ENCODE measurements at regions not wholly inside any gene's neighbourhood (a gene's known extent, or its start where the extent isn't known, plus 50 kb on each side); places are given as distances from the start of the nearest gene placed in this dataset.

DNA sequence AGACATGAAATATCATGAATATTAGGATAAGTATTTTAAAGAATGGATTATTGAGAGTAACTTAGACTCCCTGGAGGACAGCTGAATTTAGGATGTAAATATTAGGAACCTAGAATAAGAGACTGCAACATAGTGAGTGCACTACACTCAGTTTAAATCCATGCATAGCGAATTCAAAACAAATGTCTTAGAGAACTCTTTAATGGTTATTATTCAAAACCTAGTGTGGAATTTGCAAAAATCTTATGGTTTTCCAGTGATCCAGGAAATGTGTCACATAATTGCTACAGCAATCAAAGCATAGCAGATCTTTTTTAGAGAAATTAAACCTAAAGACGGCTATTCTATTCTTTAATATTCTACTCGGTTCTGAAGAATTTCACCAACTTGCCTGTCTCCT lies 239.0 kb downstream of the TMX3 start:
- no peak for DNase-seq (ENCODE audit: low read depth, low spot score)
- no peak overlapping the region for H3K4me3 ChIP-seq (ENCODE audit: low read length)

DNA sequence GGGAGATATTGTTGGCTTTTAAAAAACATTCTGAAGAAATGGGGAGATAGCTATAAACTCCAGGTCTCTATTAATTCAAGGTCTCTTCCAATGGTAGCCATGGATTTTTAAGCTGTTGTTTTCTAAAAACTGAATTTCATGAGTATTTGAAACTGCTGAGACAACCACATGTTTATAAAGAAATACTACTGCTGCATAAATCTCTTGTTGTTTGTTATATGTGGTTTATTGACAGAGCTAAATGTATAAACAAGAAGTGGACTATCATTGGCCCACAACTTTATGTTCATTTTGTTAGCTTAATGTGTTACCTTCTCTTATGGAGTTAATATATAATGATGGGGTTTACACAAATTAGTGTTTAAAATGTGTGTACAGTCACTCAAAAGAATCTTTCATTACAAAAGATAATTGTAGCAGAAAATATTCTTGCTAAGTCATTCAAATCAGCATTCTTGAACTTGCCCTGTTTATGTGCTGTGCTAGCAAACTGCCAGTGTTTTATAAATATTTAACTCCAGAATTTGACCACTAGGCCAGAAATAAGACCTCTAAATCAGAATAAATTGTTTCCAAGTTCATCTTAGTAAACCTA lies 242.1 kb downstream of the TMX3 start:
- H3K4me3 ChIP-seq (ENCODE audit: low read length) = no peak overlapping the region
- DNase-seq (ENCODE audit: low read depth, low spot score) = no peak

DNA sequence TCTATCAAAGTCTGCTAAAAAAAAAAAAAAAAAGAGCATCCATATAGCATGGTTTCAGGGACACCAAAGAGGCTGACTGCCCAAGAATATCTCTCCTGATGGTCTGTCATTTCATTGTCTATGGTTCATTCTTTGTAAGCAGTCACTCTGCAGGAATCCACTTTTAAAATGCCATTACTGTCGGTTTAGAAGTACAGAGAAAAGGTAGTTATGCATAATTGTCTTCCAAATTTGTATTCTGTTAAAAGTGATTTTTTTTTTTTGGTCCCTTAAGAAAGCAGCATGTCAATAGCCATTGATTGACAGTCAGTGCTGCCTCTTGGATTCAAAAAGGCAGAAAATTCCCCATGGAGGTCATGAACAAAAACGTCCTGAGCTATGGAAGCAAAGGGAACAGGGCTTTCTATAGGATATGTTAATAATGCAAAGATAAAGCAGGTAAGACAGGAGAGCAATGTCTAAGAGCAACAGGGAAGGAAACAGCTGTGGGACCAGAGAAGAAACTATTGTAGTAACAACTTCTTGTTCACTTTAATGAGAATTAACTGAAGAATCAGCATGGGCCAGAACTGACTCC lies 245.8 kb downstream of the TMX3 start:
- H3K4me3 ChIP-seq (ENCODE audit: low read length) = no peak overlapping the region
- DNase-seq (ENCODE audit: low read depth, low spot score) = no peak

DNA sequence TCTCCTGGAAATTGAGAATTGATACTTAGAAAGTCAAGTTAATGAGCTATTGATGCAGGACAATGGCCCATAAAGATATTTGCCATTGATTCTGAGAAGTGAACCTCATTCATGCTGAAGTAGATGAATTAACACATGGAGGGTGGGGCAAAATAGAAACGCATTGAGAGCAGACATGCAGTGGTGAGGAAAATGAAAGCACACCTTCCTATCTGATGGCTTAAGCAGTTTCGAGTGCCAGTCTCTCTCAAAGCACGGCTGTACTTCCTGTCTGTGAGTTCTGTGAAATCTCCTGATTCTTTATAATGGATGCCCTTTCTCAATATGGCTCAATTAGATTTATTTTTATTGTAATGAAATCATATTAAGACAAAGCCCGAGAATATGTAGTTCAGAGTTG lies 247.0 kb downstream of the TMX3 start:
- DNase-seq (ENCODE audit: low read depth, low spot score) = no peak
- H3K4me3 ChIP-seq (ENCODE audit: low read length) = no peak overlapping the region

DNA sequence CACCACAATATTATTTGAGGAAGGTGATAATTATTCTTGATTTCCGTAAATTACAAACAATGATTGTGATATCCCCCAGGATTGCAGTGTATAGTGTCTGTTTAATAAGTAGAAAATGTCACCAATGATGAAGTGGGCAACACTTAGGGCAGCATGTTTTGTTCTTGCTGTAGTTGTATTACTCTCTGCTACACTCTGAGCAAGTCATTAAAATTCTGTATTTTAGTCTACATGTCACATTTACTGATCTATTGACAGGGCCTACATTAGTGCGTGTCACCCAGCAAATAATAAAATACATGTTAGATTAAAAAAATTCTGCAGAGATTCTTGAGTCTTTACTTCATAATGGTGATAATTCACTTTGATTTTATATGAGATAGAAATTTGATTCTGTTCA lies 247.6 kb downstream of the TMX3 start:
- DNase-seq (ENCODE audit: low read depth, low spot score) = no peak
- H3K4me3 ChIP-seq (ENCODE audit: low read length) = no peak overlapping the region

DNA sequence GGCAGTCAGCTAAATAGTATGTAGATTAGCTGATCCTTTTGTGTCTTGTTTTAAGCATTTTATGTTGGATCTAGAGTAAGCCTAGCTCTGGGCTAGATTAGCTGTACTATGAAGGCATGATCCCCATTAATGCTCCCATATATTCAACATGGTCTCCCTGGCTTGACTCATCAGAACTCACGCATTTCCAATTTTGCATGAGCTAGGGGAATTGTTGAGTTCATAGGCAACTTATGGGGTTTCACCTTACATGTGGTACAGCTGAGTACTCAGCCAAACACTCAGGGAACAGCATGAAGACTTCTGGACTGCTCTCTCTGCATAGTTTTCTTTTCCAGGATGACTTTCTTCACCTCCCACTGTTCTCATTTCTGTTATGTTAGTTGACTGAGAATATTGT lies 248.2 kb downstream of the TMX3 start:
- no peak for DNase-seq (ENCODE audit: low read depth, low spot score)
- H3K4me3 ChIP-seq (ENCODE audit: low read length) = no peak overlapping the region

DNA sequence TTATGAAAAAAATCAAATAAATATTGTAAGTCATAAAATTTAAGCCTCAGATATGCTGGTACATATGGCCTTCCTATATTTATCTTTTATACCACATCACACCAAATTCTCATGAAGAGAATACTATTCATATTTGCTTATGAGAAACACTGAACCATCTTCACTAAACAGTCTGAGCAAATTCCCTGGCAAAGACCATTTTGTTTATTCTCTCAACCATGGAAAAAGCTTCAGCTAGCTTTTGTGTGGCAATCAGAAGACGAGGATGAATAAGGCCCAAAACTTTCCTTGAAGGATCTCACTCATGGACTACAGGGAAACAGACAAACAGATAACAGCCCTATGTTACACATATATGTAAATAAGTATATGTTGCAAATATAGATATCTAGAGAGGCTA lies 252.1 kb downstream of the TMX3 start:
- H3K4me3 ChIP-seq (ENCODE audit: low read length) = no peak overlapping the region
- no peak for DNase-seq (ENCODE audit: low read depth, low spot score)

DNA sequence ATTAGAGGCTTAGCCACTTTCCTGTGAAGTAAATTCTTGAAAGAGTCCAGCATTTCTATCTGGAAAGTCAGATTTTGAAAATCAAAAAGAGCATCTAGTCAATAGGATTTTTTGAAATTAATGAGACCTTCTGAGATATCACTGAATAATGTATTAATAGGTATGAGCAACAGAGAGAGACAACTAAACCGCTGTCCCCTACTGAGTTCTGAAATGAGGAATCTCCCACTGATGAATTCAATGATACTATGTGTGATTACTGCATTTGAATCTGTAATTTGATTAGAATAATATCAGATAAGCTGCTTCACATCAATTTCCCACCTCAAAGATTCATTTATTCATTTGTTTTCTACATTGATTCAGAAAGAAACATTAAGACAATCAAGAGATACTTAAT lies 252.8 kb downstream of the TMX3 start:
- no peak for DNase-seq (ENCODE audit: low read depth, low spot score)
- no peak overlapping the region for H3K4me3 ChIP-seq (ENCODE audit: low read length)

DNA sequence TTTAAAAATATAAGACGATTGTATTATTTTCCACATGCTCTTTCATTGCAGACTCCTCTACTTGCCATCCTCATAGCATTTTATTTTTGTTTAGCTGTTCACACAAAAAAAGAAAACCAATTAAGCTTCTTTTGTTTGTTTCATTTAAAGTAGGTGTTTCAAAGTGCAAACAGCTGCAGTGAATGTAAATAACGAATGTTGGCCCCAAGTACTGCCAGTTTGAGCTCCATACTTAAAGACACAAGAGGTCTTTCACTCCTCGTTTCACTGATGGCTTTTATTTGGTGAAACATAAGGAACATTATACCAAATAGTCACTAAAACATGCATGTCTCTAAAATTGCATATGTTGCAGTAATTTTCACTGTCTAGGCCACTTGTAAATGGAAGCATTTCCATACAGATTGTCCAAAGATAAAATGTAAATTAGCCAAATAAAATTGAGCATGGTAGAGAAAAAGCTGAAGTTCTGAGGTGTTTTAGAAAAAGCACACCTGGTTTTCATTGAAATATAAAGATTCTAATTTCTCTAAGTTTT lies 253.4 kb downstream of the TMX3 start:
- no peak overlapping the region for H3K4me3 ChIP-seq (ENCODE audit: low read length)
- DNase-seq (ENCODE audit: low read depth, low spot score) = no peak

DNA sequence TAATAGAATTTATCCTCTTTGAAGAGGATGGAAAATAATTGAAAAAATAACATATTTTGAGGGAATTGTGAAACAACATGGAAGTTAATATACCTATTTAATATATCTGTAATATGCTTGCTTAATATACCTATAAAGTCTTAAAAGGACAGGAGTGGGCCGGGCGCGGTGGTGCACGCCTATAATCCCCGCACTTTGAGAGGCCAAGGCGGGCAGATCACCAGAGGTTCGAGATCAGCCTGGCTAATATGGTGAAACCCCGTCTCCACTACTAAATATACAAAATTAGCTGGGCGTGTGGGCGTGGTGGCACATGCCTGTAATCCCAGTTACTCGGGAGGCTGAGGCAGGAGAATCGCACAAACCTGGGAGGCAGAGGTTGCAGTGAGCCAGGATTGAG lies 254.9 kb downstream of the TMX3 start:
- H3K4me3 ChIP-seq (ENCODE audit: low read length) = no peak overlapping the region
- no peak for DNase-seq (ENCODE audit: low read depth, low spot score)

DNA sequence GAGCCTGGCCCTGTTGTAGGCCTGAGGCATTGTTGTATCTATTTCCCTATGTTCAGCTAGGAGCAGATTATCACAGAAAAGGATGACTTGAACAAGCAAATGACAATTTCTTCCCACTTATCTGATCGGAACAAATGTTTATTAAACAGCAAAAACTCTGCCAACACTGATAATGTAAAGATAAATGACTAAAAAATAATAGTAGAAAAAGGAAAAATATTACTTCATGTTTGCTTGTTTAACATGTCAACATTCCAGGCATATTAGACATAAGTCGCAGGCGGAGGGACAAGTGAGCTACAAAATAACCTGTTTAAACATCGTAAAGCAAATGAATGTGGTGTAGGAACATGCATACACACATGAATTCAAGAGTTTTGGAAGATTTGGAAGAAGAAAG lies 257.9 kb downstream of the TMX3 start:
- no peak for DNase-seq (ENCODE audit: low read depth, low spot score)
- H3K4me3 ChIP-seq (ENCODE audit: low read length) = no peak overlapping the region

DNA sequence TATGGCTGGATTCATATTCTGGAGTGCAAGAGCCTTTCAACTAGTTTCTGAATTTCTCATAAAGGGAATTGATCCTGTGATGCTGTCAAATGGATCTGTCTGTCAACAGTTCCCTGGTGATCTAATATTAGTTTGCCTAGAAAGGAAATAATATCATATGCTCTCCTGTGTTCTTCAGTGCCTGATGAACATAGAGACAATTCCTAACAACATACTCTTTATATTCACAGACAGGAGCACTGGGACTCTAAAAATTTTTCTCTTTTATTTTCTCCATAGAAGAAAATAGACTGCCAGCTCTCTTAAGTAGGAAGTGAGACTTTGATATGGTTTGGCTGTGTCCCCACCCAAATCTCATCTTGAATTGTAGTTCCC lies 259.7 kb downstream of the TMX3 start:
- no peak overlapping the region for H3K4me3 ChIP-seq (ENCODE audit: low read length)
- no peak for DNase-seq (ENCODE audit: low read depth, low spot score)

DNA sequence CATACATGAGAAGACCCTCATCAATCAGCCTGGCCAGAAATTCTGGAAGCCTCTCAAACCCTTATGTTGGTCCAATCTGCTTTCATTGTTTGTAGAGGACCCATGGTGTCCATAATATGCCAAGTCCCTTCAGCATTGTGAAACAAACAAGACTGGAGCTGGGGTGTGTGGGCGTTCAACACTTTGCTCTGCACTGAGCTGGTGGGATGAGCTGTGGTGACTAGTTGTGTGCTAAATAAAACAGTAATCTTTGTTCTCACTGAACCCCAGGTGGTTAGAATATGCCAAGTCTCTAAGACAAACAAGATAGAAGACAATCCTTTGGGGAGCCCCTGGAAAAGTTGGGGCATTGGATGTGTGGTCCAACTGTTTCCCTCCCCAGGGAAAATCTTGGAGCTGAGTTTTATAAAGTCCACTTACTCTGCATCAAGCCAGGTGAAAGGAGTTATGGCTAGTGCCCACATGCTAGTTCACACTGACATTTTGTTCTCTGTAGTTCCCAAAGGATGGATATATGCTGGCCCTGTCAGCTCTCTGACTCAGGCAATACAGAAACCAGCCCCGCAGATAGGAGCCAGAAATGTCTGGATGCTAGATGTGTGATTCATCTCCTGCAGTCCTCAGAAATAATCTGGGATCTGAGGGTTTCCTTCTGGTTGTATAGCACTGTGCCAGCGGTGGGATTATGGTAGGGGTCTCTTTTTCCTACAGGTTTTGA lies 260.2 kb downstream of the TMX3 start:
- no peak for DNase-seq (ENCODE audit: low read depth, low spot score)

DNA sequence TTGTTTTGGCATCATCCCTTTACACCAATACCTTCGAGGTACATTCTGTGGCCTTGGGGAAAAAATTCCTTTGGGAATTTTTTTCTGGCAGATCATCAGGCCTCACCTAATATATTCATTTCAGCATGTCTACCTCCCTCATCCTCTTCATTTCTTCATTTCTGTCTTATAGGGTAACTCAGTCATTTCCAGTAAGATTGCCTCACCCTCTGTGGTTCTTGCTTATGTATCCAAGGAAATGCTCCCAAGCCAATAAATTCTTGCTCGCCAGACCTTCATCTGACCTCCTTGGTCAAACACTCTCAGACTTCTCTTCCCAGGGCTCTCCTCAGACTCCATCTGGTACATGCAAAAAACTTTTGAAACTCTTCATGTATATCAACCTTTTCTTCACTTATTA lies 265.6 kb downstream of the TMX3 start:
- DNase-seq (ENCODE audit: low read depth, low spot score) = no peak
- no peak overlapping the region for H3K4me3 ChIP-seq (ENCODE audit: low read length)

More for the DNA sequence above, 260.2 kb downstream of the TMX3 start:
- H3K4me3 ChIP-seq (ENCODE audit: low read length) = no peak overlapping the region

DNA sequence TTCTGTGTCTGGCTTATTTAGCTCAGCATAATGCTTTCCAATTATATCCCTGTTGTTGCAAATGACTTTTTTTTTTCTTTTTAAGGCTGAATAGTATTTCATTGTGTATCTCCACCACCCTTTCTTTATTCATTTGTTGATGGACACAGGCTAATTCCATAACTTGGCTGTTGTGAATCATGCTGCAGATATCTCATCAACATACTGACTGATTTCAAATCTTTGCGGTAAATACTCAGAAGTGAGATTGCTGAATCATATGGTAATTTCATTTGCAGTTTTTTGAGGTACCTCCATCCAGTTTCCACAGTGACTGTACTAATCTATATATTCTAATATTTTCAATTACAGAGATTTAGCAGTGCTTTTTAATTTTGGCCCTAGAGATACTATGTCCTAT lies 266.2 kb downstream of the TMX3 start:
- no peak for DNase-seq (ENCODE audit: low read depth, low spot score)

DNA sequence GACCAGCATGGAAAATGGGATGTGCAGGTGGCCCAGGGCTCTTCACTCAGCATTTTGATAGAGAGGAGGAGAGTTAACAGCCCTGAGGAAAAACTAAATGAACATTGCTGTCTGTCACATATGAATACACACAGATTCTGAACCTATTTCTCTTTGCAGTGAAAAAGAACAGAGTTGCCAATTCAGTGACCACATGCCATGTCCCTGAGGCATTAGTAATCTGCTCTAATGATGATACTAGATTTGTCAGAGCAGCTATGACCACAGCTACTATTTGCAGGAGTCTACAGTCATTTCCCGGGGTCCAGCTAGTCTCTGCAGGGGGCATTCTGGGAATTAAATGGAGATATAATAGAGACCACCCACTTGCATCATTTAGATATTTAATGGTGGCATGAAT lies 267.6 kb downstream of the TMX3 start:
- no peak for DNase-seq (ENCODE audit: low read depth, low spot score)

More for the DNA sequence above, 266.2 kb downstream of the TMX3 start:
- H3K4me3 ChIP-seq (ENCODE audit: low read length) = no peak overlapping the region

DNA sequence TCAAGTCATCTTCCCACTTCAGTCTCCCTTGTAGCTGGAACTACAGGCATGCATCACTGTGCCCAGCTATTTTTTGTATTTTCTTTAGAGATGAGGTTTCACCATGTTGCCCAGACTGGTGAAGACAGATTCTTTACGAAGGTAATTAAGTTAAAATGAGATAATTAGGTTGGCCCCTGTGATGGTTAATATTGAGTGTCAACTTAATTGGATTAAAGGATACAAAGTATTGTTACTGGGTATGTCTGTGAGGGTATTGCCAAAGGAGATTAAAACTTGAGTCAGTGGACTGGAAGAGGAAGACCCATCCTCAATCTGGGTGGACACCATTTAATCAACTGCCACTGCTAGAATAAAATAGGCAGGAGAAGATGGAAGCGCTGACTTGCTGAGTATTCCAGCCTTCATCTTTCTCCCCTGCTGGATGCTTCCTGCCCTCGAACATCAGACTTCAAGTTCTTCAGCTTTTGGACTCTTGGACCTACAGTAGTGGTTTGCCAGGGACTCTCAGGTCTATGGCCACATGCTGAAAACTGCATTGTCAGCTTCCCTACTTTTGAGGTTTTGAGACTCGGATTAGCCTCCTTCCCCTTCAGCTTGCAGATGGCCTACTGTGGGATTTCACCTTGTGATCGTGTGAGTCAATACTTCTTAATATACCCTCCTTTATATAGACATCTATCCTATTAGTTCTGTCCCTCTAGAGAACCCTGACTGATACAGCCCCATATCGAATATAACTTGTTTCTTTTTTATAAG lies 269.1 kb downstream of the TMX3 start:
- DNase-seq (ENCODE audit: low read depth, low spot score) = no peak
- H3K4me3 ChIP-seq (ENCODE audit: low read length) = no peak overlapping the region

More for the DNA sequence above, 267.6 kb downstream of the TMX3 start:
- H3K4me3 ChIP-seq (ENCODE audit: low read length) = no peak overlapping the region

DNA sequence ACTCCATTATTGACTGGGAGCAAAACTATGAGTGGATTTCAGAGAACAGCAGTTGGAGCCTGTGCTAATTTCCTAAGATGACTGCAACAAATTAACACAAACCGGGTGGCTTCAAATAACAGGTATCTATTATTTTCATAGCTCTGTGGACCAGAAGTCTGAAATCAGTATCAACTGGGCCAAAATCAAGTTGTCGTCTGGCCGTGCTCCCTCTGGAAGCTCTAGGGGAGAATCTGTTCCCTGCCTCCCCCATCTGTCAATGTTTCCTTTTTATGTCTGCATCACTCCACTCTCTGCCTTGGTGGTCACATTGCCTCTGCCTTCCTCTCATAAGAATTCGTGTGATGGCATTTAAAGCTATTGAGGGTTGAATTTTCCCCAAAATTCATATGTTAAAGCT lies 269.8 kb downstream of the TMX3 start:
- H3K4me3 ChIP-seq (ENCODE audit: low read length) = no peak overlapping the region
- no peak for DNase-seq (ENCODE audit: low read depth, low spot score)

DNA sequence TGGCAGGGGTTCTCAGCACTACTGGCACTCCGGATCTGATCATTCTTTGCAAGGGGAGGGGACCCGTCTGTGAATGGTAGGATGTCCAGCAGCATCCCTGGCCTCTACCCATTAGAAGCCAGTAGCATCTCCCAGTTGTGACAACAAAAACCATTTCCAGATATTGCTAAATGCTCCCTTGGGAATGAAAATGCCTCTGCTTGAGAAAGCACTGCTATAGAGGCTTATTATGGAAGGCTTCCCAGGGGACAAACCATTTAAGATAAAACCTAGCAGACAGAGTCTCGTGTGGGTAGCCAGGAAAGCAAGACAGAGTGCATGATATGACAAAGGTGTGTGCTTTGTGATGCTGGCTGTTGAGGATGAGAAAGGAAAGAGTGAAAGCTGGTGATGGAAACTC lies 273.7 kb downstream of the TMX3 start:
- no peak for DNase-seq (ENCODE audit: low read depth, low spot score)
- H3K4me3 ChIP-seq (ENCODE audit: low read length) = no peak overlapping the region

DNA sequence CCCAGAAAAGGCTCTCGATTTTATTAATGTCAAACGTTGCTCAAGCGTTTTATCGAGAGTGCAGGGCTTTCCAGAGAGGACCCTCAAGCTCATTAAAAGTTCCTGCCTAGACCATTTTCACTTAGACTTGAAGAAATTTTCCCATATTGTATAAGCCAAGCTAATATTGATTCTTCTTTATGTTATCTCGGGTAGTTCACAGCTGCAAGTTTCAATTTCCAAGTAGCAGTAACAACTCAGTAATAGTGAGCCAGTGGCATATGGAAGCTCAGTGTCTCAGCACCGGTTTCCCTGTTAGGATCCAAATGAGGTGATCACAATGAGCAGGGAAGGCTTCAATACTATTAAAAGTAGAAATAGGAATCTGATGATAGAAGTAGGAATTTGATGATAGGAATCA lies 274.5 kb downstream of the TMX3 start:
- H3K4me3 ChIP-seq (ENCODE audit: low read length) = no peak overlapping the region

More for the DNA sequence above, 274.5 kb downstream of the TMX3 start:
- DNase-seq (ENCODE audit: low read depth, low spot score) = no peak
